ENCODE measurements at regions not wholly inside any gene's neighbourhood (a gene's known extent, or its start where the extent isn't known, plus 50 kb on each side); places are given as distances from the start of the nearest gene placed in this dataset.
"Not testable (repeated sequence)": the region's sequence is repeated elsewhere in the genome, so short reads cannot be mapped to it uniquely, and the experiment has no call there.

GRCh38 chr5:29240379-29240778 lies 1953.1 kb upstream of the CDH6 start:
- no peak for DNase-seq (ENCODE audit: low read depth in 4 of 4, low spot score in 2 of 4)

- no peak for DNase-seq (ENCODE audit: low read depth in 4 of 4, low spot score in 2 of 4)
Measured at GRCh38 chr5:29239606-29240005, 1953.9 kb upstream of the CDH6 start.

GRCh38 chr5:29238115-29238514 lies 1955.4 kb upstream of the CDH6 start:
- no peak for DNase-seq (ENCODE audit: low read depth in 4 of 4, low spot score in 2 of 4)

GRCh38 chr5:29231154-29231553 lies 1962.3 kb upstream of the CDH6 start:
- no peak for DNase-seq (ENCODE audit: low read depth in 4 of 4, low spot score in 2 of 4)

GRCh38 chr5:29230591-29230990 lies 1962.9 kb upstream of the CDH6 start:
- DNase-seq (ENCODE audit: low read depth in 4 of 4, low spot score in 2 of 4): no peak

- DNase-seq (ENCODE audit: low read depth in 4 of 4, low spot score in 2 of 4): no peak
Measured at GRCh38 chr5:29229461-29229860, 1964.0 kb upstream of the CDH6 start.

GRCh38 chr5:29218138-29218537 lies 1975.3 kb upstream of the CDH6 start:
- no peak for DNase-seq (ENCODE audit: low read depth in 4 of 4, low spot score in 2 of 4)

GRCh38 chr5:29214839-29215238 lies 1978.6 kb upstream of the CDH6 start:
- no peak for DNase-seq (ENCODE audit: low read depth in 4 of 4, low spot score in 2 of 4)

- DNase-seq (ENCODE audit: low read depth in 4 of 4, low spot score in 2 of 4): no peak
Measured at GRCh38 chr5:29213475-29213874, 1980.0 kb upstream of the CDH6 start.

GRCh38 chr5:29208024-29208423 lies 1985.5 kb upstream of the CDH6 start:
- DNase-seq (ENCODE audit: low read depth in 4 of 4, low spot score in 2 of 4): no peak

GRCh38 chr5:29203049-29203448 lies 1990.4 kb upstream of the CDH6 start:
- DNase-seq (ENCODE audit: low read depth in 4 of 4, low spot score in 2 of 4): no peak

- DNase-seq (ENCODE audit: low read depth in 4 of 4, low spot score in 2 of 4): no peak
Measured at GRCh38 chr5:29197631-29198454, 1995.6 kb upstream of the CDH6 start.

- no peak for DNase-seq (ENCODE audit: low read depth in 4 of 4, low spot score in 2 of 4)
Measured at GRCh38 chr5:29193972-29194371, 1999.5 kb upstream of the CDH6 start.

- DNase-seq (ENCODE audit: low read depth in 4 of 4, low spot score in 2 of 4): not testable (repeated sequence)
Measured at GRCh38 chr5:29191269-29192048, 2002.0 kb upstream of the CDH6 start.

- not testable (repeated sequence) for DNase-seq (ENCODE audit: low read depth in 4 of 4, low spot score in 2 of 4)
Measured at GRCh38 chr5:29190398-29190797, 2003.1 kb upstream of the CDH6 start.

- not testable (repeated sequence) for DNase-seq (ENCODE audit: low read depth in 4 of 4, low spot score in 2 of 4)
Measured at GRCh38 chr5:29186380-29186779, 2007.1 kb upstream of the CDH6 start.

GRCh38 chr5:29185558-29185957 lies 2007.9 kb upstream of the CDH6 start:
- no peak for DNase-seq (ENCODE audit: low read depth in 4 of 4, low spot score in 2 of 4)

- no peak for DNase-seq (ENCODE audit: low read depth in 4 of 4, low spot score in 2 of 4)
Measured at GRCh38 chr5:29175774-29176173, 2017.7 kb upstream of the CDH6 start.

GRCh38 chr5:29170599-29170998 lies 2022.9 kb upstream of the CDH6 start:
- no peak for DNase-seq (ENCODE audit: low read depth in 4 of 4, low spot score in 2 of 4)

- no peak for DNase-seq (ENCODE audit: low read depth in 4 of 4, low spot score in 2 of 4)
Measured at GRCh38 chr5:29169886-29170285, 2023.6 kb upstream of the CDH6 start.

- DNase-seq (ENCODE audit: low read depth in 4 of 4, low spot score in 2 of 4): no peak
Measured at GRCh38 chr5:29162297-29162696, 2031.2 kb upstream of the CDH6 start.

Measured in left renal cortex interstitium (tissue), 4 donors.